HG02588 (cell line): ENCODE measurements at regions not wholly inside any gene's neighbourhood (a gene's known extent, or its start where the extent isn't known, plus 50 kb on each side); places are given as distances from the start of the nearest gene placed in this dataset.
"Not testable (repeated sequence)": the region's sequence is repeated elsewhere in the genome, so short reads cannot be mapped to it uniquely, and the experiment has no call there.

ENCODE experiments used
- ATAC-seq: cut with Tn5 transposase; IDR thresholded peaks from one replicate; pipeline ENCODE4 v1.9.1; 2021; ENCODE audit warnings: mild to moderate bottlenecking, moderate library complexity; ENCODE audit not compliant: unreplicated experiment

- ATAC-seq, result no peak
These were observed 69.9 kb upstream of the ALKAL2 start for GRCh38 chr2:357811-358210.

DNA sequence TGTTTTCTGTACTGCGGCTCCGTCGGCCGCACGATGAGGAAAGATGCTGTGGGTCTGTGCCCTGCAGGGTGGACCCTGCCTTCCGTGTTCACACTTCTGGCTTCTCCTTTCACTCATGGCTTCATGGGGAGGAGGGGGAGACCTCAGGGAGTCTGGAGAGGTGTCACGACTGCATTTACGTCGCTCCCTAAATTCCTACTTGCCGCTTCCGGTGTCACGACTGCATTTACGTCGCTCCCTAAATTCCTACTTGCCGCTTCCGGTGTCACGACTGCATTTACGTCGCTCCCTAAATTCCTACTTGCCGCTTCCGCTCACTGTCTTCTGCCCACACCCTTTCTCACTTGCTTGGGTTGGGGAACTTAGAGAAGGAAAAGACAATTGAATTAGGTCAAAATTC, 68.4 kb upstream of the ALKAL2 start:
- ATAC-seq, result not testable (repeated sequence)

DNA sequence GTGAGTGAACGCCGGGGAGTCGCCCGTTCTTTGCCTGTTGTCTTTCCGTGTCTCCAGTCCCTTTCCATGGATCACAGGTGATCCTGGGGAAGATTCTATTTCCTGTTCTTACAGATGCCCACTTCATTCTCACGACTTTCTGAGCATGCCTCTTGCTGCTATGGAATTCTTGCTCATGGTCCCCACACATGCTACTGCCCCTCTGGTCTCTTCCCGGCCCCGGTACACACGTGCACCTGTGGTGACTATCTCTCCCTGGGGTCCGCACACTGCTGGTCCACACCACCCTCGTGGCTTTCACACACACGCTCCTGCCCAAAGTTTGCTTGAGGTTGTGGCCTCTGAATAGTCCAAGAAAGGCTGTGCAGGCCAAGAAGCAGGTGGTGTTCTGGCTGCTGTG, 67.9 kb upstream of the ALKAL2 start:
- no peak for ATAC-seq

GRCh38 chr2:352696-353095, 64.8 kb upstream of the ALKAL2 start:
- ATAC-seq, result no peak

DNA sequence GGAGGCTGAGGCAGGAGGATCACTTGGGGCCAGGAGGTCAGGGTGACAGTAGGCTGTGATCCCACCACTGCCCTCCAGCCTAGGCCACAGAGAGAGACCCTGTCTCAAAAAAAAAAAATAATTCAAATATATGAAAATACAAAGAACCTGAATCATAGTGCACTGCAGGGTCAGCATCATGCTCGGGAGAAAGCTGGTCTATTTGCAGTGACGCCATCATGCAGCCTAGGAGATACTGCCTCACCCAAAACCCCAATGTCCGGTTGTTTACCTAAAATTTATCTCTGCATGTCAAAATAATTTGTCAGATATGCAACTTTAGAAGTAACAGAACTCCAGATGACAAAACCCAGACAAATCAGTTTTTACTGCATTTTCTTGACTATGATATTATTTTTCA, 61.5 kb upstream of the ALKAL2 start:
- ATAC-seq, result no peak

DNA sequence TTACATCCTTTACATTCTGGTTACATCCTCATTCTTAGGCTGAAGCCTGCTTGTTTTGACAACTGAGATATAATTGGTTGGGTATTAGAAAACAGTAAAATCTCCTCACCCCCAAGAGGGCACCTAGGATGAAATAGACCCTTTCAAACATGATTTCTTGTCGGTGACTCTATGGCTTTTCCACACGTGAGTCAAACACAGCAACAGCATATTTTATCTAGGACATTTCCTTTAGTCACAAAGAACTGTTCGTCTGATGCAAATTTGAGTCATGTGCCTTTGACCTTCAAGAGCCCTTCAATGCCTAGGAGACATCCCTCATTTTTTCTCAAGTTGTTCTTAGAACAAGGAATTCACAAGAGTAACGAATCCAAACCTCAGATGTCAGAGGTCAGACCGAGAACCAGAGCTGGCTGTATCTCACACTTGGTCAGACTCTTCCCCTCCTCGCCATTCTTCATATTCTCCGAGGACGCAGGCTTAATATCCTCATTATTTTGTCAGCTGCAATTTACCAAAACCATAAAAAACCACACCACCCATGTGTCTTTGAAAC, 60.5 kb upstream of the ALKAL2 start:
- ATAC-seq, result no peak

GRCh38 chr2:344811-345210, 56.9 kb upstream of the ALKAL2 start:
- no peak for ATAC-seq

DNA sequence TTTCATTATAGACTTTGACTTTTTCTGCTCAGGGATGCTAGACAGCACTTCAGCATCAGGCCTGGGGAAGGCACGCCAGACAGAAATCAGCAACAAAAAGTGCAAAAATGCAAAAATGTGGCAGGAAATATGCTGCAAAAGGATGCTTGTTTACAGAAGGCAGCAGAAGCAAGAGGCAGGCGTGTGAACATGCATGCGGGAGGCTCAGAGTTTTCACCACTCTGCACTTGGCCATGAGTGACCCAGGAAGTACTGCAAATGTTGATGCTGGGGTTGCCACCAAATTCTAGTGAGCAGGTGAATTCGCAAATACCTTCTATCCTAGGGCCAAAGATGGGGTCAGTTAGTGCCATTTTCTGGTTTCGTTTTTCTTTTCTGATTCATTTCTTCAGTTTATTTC, 55.5 kb upstream of the ALKAL2 start:
- no peak for ATAC-seq

- no peak for ATAC-seq
These were observed 54.0 kb upstream of the ALKAL2 start for GRCh38 chr2:341912-342311.

- ATAC-seq, result no peak
These were observed 53.2 kb upstream of the ALKAL2 start for GRCh38 chr2:341017-341542.
